GM21576 (cell line): ENCODE measurements at regions not wholly inside any gene's neighbourhood (a gene's known extent, or its start where the extent isn't known, plus 50 kb on each side); places are given as distances from the start of the nearest gene placed in this dataset.
"Not testable (repeated sequence)": the region's sequence is repeated elsewhere in the genome, so short reads cannot be mapped to it uniquely, and the experiment has no call there.

Source experiments
- ATAC-seq: cut with Tn5 transposase; IDR thresholded peaks from one replicate; pipeline ENCODE4 v1.9.1; 2021; ENCODE audit warnings: mild to moderate bottlenecking, moderate library complexity; ENCODE audit not compliant: unreplicated experiment

DNA sequence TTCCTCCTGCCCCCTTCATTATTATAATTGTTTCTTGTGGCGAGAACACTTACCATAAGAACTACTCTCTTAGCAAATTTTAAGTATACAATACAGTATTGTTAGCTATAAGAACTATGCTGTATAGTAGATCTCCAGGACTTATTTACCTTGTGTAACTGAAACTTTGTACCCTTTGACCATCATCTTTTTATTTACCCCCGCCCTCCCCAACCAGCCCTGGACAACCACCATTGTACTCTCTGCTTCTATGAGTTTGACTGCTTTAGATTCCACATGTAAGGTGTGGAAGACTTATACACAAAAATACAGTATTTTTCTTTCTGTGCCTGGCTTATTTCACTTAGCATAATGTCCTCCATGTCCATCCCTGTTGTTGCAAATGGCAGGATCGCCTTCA, 161.1 kb downstream of the PHF8 start:
- no peak for ATAC-seq

DNA sequence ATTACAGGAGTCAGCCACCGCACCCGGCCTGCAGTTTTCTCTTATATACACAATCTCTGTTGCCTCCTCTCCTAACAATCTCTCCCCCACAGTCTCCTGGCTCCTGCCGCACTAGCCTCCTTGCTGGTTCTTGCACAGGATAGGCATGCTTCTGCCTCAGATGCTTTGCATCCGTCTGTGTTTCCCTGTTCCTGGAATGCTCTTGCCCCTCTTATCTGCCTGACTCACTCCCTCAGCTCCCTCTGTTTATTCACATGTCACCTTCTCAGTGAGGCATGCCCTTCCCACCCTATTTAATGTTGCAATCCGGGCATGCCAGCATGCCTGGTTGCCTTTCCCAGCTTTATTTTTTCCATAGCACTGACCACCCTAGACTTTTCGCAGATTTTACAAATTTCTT, 161.9 kb downstream of the PHF8 start:
- ATAC-seq: no peak

DNA sequence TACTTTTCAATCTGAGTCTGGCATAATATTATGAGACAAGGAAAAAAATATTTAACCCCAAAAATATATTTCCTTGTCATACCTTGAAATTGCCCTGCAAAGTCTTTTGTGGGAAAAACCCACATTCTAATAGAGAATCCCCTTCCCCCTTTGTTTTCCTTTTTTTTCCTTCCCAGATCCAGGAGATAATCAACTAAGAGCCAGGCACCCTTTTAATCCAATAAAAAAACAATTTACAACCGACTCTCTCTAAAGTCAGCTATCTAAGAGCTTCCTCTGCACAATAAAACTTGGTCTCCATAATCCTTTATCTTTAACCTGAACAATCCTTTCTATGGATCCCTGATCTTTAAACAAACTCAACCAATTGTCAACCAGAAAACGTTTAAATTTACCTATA, 163.5 kb downstream of the PHF8 start:
- ATAC-seq: not testable (repeated sequence)

DNA sequence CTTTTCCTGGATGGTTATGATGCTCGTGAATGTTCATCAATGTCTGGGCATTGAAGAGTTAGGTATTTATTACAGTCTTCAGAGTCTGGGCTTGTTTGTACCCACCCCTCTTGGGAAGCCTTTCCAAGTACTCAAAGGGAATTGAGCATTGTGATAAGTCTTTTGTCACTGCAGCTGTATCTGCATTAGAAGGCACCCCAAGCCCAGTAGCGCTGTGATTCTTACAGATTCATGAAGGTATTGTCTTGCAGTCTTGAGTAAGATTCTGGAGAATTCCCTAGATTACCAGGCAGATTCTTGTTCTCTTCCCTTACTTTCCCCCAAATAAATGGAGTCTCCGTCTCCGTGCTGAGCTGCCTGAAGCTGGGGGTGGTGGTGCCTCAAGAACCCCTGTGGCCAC, 173.4 kb upstream of the HUWE1 start:
- ATAC-seq: no peak

DNA sequence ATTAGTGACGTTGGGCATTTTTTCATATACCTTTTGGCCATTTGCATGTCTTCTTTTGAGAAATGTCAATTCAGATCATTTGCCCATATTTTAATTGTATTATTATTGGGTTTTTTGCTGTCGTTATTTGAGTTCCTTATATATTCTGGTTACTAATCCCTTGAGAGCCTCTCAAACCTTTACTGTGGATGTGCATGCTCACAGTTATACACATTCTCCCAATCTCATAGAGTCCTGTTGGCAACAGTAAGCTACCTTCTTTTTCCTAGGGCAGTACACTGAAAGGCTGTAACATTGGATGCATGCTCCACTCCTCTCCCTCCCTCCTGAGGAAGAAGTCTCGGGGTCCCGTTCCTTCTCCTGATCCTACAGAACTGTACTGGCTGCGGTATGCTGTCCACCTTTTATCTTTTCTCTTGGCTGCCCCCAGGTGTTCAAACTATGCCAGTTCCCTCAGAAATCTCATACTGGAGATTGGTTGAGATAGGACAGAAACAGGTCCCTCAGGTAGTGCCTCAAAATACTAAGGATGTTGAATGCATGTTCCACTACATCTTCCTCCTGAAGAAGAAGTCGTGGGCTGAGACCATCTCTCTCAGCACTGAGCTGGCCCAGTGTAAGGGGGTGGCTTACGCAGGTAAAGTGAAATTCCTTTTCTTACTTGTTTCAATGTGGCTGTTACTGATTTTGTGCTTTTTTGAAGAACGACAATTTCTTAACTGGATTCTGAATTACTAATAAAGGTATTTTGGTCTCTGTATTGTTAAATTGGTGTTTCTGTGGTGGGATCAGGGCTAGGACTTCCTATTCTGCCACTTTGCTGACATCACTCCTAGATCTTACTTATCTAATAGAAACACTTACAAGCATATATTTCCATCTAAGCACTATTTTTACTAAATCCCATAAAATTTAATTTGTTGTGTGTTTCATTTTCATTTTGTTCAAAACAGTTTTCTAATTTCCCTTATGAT, 145.4 kb upstream of the HUWE1 start:
- ATAC-seq: peak; percentile 92

DNA sequence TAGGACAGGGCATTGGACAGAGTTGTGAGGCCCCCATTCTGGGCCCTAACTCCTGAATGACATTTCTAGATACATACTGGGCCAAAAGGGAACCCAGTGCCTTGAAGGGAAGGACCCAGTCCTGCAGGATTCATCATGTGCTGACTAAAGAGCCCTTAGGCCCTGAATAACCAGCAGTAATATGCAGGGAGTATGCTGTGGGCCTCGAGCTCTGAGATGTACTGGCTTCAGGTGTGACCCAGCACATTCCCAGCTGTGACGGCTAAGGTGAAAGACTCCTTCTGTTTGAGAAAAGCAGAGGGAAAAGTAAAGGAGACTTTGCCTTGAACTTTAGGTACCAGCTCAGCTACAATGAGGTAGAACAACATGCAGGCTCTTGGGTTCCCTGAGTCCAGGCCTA, 138.2 kb upstream of the HUWE1 start:
- ATAC-seq: no peak

DNA sequence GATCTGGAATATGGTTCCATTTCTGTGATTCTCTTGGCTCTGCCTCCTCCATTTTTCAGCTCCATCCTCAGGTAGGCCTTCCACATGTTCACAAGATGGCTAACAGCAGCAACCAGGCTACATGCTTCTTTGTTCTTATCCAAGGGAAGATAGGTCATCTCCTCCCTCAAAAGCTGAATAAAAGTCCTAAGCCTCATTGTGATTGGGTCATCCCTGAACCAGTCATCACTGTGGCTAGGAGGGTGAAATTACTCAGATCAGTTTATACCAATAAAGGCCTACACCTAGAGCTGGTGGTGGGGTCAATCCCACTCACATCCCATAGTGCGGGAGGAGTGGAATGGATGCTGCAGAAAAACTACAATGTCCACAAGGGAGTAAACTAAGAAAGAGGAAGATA, 131.6 kb upstream of the HUWE1 start:
- not testable (repeated sequence) for ATAC-seq

DNA sequence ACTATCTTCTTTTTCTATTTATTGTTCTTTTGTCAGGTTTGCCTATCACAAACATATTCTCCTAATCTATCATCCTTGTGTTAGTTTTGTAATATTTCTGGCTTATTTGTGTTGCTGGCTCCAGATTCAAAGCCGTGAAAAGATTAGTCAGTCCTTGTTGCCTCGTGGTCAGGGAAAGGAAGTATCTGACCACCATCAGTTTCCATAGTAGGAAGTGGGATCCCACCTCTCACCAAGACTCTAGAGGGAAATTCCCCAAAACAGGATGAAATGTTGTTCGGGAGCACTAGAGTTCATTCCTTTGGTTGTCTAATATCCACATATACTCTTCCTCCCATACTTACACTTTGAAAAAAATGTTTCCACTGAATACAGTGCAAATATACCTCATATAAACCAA, 131.0 kb upstream of the HUWE1 start:
- ATAC-seq: no peak

DNA sequence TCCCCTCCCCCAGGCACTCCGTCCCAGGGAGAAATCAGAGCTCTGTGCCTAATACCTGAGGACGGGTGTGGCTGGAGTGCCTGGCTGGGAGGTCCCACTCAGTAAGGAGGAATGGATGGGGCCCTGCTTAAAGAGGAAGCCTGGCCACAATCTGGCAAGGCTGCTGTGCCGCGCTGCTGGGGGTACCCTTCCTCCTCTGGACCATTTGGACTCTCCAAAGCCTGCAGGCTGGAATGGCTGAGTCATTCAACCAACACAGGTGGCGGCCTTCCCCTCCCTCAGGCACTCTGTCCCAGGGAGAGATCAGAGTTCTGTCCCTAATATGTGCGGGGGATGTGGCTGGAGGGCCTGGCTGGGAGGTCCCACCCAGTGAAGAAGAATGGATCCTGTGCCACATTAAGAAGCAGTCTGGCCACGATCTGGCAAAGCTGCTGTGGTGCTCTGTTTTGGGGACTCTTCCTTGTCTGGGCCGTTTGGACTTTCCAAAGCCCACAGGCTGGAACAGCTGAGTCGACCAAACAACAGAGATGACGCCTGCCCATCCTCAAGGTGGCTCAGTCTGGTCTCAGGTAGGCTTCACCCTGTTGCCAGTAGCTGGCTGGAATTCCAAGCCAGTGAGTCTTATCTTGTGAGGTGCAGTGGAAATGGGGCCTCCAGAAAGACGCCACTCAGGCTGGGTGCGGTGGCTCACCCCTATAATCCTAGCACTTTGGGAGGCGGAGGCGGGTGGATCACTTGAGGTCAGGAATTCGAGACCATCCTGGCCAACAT, 127.3 kb upstream of the HUWE1 start:
- no peak for ATAC-seq

DNA sequence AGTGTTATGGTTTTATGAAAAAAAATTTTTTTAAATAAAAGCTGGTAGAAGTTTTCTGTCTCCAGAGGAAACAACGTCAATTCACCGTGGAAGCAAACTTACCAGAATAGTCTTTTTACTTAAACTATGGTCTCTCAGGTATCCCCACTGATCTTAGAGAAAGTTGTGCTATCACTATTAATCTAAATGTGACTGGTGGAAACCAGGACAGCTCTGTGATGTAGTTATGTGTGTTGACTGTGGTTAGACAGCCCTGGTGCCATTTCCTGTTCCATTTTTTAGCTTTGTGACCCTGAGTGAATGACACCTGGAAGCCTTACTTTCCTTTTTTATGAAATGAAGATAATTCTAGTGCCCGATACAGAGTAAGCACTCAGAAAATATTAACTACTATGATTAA, 111.8 kb upstream of the HUWE1 start:
- no peak for ATAC-seq

DNA sequence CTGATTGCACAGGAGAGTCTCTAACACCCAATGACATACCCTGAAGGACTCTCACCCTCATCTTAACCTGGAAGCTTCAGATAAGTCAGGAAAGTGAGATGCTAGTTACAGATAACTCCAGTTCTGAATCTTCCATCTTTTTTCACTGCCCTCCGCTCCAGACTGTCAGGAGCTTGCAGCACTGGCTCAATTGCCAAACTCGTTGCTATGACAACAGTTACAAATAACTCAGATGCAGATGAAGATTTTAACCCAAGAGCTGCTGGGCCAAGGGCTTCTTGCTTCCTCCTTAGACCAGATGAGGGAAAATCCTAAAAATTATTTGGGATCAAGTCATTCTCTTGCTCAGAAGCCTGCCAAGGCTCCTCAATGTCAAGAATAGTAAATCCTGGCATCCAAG, 109.1 kb upstream of the HUWE1 start:
- ATAC-seq: no peak

DNA sequence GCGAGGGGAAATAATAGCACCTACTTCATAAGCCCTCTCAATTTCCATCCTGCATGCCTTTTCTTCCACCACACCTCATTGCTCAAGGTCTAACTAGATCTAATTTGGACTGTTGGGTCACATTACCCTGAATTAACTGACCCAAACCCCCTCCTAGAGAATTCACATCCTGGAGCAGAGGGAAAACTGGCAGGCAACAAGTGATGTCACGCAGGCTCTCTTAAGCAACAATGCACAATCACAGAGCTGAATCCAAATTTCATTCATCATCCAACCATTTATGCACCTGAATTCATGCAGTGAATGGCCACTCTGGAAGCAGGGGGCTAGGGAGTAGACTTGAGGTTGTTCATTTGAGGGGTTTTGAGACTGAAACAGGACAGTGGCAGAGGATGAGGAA, 107.7 kb upstream of the HUWE1 start:
- no peak for ATAC-seq

DNA sequence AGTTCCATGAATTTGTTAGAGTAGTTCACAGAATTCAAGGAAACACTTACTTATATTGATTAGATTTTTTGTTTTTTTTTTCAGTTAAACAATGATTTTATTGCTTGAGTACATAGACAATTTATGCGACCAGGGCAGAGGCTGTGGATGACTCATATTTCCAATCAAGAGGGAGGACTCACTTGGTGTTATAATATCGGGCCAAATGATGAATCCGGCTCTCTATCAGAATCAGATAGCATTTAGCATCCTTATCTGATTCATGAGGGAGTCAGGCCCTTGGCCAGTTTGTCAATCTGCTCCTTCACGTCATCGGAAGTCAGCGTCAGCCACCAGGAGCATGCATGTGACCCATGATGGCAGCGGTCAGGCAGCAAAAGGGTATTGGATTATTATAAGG, 82.3 kb upstream of the HUWE1 start:
- no peak for ATAC-seq

DNA sequence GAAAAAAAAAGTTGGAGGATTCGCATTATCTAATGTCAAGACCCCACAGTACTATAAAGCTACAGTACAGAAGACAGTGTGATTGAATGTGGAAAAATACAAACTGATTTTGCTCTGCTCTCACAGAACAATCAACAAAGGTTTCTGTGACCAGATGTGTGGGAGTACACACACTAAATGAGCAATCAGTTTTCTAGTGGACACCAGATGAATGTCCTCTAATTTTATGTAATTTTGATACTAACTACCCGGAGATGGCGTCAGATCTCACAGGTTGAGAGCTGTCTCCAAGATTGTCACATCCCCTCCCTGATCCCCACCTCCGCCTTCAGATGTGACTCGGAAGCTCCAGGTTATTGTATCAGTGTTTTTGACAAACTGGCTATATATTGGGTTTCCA, 81.9 kb upstream of the HUWE1 start:
- ATAC-seq: no peak

DNA sequence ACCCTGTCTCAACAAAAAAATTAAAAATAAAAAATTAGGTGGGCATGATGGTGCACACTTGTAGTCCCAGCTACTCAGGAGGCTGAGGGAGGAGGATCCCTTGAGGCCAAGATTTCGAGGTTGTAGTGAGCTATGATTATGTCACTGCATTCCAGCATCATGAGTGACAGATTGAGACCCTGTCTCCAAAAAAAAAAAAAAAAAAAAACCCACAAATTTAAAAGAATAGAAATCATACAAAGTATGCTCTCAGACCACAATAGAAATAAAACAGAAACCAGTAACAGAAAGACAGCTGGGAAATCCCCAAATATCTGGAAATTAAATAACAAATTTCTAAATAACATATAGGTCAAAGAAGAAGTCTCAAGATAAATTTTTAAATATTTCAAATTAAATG, 81.0 kb upstream of the HUWE1 start:
- no peak for ATAC-seq

DNA sequence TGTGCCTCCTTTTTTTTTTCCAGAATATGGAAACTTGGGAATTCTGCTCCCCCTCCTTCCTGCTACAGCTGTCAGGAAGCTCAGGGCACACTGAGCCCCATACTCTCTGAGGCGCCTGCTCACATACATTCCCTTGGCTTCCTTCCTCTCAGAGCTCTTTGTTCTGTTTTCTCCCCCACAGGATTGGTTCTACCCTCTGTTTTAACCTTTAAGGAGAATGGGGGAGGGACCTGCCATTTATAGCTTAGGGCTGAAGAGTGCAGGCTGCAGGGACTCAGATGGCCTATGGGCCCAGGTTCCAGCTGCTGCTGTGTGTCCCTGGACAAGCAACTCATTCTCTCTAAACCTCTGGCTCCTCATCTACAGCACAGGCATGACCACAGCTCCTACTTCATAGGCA, 70.7 kb upstream of the HUWE1 start:
- ATAC-seq: not testable (repeated sequence)

DNA sequence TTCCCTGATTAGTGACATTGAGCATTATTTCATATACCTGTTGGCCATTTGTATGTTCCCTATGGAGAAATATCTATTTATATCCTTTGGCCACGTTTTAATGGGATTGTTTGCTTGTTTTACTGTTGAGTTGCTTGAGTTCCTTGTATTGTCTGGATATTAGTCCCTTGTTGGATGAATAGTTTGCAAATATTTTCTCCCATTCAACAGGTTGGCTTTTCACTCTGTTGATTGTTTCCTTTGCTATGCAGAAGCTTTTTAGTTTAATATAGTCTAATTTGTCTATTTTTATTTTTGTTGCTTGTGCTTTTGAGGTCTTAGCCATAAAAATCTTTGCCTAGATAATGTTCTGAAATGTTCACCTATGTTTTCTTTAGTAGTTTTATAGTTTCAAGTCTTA, 60.2 kb upstream of the HUWE1 start:
- no peak for ATAC-seq

DNA sequence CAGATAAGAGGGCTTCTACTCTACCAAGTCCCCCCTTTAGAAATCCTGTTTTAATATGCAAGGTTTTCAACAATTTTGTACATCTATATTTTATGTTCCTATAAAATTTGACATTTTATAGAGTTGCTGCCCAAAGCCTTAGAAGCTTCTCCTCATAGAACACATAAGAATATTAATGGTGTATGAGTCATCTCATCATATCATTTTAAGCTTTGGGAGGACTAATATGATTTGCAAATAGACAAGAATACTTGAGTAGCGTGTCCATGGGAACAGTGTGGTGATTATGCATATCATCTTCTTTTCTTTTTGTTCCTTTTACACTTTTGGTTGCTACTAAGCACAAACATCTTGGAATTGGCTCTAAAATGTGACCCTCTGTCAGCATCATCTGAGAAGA, 56.7 kb upstream of the HUWE1 start:
- ATAC-seq: no peak

DNA sequence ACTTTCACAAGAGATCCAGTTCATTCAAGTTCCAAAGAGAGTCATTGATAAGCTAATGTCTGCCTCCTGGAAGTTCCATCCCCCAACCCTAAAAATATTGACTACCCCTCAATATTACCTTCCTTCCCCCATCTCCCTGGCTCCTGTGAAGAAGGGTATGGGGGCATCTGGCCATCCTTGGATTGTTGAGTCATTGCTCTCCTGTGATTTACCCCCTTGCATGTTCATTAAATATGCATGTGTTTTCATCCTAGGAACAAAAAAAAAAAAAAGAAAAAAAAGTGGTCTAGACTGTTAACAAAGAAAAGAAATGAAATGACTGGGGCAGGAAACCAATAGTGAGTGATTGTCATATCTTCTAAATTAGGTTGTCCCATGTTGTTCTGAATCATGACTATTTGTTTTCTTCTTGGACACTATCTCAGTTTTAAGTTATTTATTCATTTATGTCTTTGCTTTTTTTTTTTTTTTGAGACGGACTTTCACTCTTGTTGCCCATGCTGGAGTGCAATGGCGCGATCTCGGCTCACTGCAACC, 51.9 kb upstream of the HUWE1 start:
- ATAC-seq: no peak
